ENCODE measurements at regions not wholly inside any gene's neighbourhood (a gene's known extent, or its start where the extent isn't known, plus 50 kb on each side); places are given as distances from the start of the nearest gene placed in this dataset.

DNA sequence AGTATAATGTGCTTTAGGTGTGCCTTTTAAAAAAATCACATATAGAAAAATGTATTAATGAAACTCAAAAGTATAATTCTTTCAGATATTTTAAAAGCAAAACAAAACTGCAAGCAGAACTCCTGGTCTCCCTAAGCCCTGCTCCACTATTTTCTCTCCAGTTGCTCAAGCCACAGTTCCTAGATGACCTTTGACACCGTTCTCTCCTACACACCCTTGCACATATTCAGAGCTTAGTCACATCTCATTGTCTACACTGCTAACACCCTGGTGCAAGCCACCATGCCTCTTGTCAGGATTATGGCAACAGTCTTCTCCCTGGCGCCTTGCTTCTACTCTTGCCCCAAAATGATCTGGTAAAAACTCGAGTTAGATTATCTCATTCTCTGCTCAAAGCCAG, 50.2 kb upstream of the ROR1 start:
- H3K4me1 ChIP-seq (ENCODE audit: low read length): peaks cover 12% of the 10 kb centered on the region
- no peak for TF ChIP-seq EZH2phosphoT487 (IDR thresholded peaks at IDR 0.05; ENCODE audit: low read depth)
- TF ChIP-seq, protein P1, sequence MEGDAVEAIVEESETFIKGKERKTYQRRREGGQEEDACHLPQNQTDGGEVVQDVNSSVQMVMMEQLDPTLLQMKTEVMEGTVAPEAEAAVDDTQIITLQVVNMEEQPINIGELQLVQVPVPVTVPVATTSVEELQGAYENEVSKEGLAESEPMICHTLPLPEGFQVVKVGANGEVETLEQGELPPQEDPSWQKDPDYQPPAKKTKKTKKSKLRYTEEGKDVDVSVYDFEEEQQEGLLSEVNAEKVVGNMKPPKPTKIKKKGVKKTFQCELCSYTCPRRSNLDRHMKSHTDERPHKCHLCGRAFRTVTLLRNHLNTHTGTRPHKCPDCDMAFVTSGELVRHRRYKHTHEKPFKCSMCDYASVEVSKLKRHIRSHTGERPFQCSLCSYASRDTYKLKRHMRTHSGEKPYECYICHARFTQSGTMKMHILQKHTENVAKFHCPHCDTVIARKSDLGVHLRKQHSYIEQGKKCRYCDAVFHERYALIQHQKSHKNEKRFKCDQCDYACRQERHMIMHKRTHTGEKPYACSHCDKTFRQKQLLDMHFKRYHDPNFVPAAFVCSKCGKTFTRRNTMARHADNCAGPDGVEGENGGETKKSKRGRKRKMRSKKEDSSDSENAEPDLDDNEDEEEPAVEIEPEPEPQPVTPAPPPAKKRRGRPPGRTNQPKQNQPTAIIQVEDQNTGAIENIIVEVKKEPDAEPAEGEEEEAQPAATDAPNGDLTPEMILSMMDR (IDR thresholded peaks at IDR 0.05; ENCODE audit: low read depth, low read length): no peak
- no peak overlapping the region for H3K9ac ChIP-seq (ENCODE audit: low read length)
- H3K27ac ChIP-seq (ENCODE audit: low read length): no peak overlapping the region
- no peaks in the 10 kb centered on the region for H3K36me3 ChIP-seq (replicated peaks; ENCODE audit: low read depth, low read length)
- no peaks in the 10 kb centered on the region for H4K20me1 ChIP-seq (ENCODE audit: insufficient read depth, low read length)
- no peak overlapping the region for H2AFZ ChIP-seq (ENCODE audit: low read depth, low read length)
- H3K79me2 ChIP-seq (ENCODE audit: low read length): no peaks in the 10 kb centered on the region
- no peak overlapping the region for H3K4me2 ChIP-seq (ENCODE audit: low read length)
- H3K9me3 ChIP-seq (ENCODE audit: insufficient read depth, low read length): no peaks in the 10 kb centered on the region
- no peaks in the 10 kb centered on the region for H3K27me3 ChIP-seq (ENCODE audit: low read depth, low read length)
- no peak overlapping the region for H3K4me3 ChIP-seq (ENCODE audit: low read length)
